ENCODE measurements at regions not wholly inside any gene's neighbourhood (a gene's known extent, or its start where the extent isn't known, plus 50 kb on each side); places are given as distances from the start of the nearest gene placed in this dataset.

DNA sequence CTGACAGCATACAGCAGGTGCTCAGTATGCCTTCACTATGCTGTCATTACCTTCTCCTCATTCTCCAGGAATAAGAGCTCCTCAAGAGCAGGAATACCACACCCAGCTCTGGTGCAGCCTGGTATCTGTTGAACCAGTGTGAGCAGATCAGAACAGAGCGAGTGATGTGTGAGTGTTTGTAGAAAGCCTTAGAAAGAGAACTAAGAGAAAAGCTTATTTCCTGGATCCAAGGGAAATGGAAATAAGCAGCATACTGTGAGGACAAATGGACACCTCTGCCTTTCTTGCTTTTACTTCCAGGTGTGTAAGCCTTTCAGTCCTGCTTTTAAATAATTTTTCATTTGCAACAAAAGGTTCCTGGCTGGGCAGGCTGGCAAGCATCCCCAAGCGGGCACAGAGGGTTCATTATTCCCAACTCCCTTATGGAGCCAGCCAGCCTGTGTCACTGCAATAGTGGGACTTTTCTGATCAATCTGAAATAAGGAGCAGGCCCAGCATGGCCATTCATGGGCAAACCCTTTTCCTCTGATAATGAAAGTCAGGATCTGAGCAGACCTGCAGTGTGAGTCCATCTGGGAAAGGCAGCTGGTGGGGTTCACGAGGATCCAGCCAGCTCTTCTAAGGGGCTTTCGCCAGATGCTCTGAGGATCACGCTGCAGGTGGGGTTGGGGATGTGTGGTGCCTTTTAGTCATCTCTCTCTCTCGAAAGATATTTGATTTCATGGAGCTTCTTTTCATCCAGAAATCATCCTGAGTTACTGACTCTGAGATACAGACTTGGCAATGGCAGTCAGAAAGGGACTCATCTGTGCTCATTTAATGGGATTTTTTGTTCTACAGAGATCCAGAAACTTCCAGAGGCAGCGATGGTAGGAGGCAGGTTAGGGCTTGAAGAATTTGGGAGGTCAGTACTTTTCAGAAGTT lies 594.9 kb upstream of the CFAP20DC start:
- H3K27me3 ChIP-seq (ENCODE audit: control insufficient read depth in 4 of 4, insufficient read depth in 4 of 4, low read length in 3 of 4) = peaks cover 0 to 5% (median 0%) of the 10 kb centered on the region in 4 donors
- peaks cover 0 to 7% (median 3%) of the 10 kb centered on the region in 4 donors for H3K9me3 ChIP-seq (ENCODE audit: control insufficient read depth in 4 of 4, low read length in 3 of 4)
- H3K9ac ChIP-seq (ENCODE audit: low read depth in 1 of 2, low read length in 2 of 2) = no peak overlapping the region
- no peak for DNase-seq (ENCODE audit: low spot score)
- 91% methylated on average over 7 of the region's 7 CpGs for WGBS
- TF ChIP-seq HNF4A (conservative IDR thresholded peaks at IDR 0.05) (no peak), YY1 (IDR thresholded peaks at IDR 0.05) (no peak), SP1 (IDR thresholded peaks at IDR 0.05) (no peak), NR2F2 (IDR thresholded peaks at IDR 0.05) (no peak)
- H3K4me3 ChIP-seq (ENCODE audit: low read depth in 1 of 3, low read length in 3 of 3) = no peak overlapping the region
- no peaks in the 10 kb centered on the region for H3K4me1 ChIP-seq (ENCODE audit: control insufficient read depth in 4 of 4, insufficient read depth in 4 of 4, low read length in 3 of 4)
- no peaks in the 10 kb centered on the region for H3K36me3 ChIP-seq (ENCODE audit: control insufficient read depth in 4 of 4, insufficient read depth in 3 of 4, low read depth in 1 of 4, low read length in 3 of 4)
- H3K27ac ChIP-seq (ENCODE audit: low read depth in 1 of 2, low read length in 2 of 2) = no peak overlapping the region

- Histone ChIP-seq H3K9ac (ENCODE audit: low read depth in 1 of 2, low read length in 2 of 2) (no peak overlapping the region), H3K4me1 (ENCODE audit: control insufficient read depth in 4 of 4, insufficient read depth in 4 of 4, low read length in 3 of 4) (no peaks in the 10 kb centered on the region), H3K27ac (ENCODE audit: low read depth in 1 of 2, low read length in 2 of 2) (no peak overlapping the region), H3K9me3 (ENCODE audit: control insufficient read depth in 4 of 4, low read length in 3 of 4) (peaks cover 0 to 2% (median 0%) of the 10 kb centered on the region in 4 donors), H3K36me3 (ENCODE audit: control insufficient read depth in 4 of 4, insufficient read depth in 3 of 4, low read depth in 1 of 4, low read length in 3 of 4) (no peaks in the 10 kb centered on the region), H3K27me3 (ENCODE audit: control insufficient read depth in 4 of 4, insufficient read depth in 4 of 4, low read length in 3 of 4) (peaks cover 0 to 5% (median 0%) of the 10 kb centered on the region in 4 donors), H3K4me3 (ENCODE audit: low read depth in 1 of 3, low read length in 3 of 3) (no peak overlapping the region)
- 54% methylated on average over 7 of the region's 7 CpGs for WGBS
- no peak for TF ChIP-seq JUND (IDR thresholded peaks at IDR 0.05)
- no peak for TF ChIP-seq SP1 (IDR thresholded peaks at IDR 0.05)
- no peak for TF ChIP-seq FOXA2 (IDR thresholded peaks at IDR 0.05)
- TF ChIP-seq YY1 (IDR thresholded peaks at IDR 0.05) = no peak
- no peak for TF ChIP-seq RAD21 (IDR thresholded peaks at IDR 0.05)
- TF ChIP-seq, protein P1, sequence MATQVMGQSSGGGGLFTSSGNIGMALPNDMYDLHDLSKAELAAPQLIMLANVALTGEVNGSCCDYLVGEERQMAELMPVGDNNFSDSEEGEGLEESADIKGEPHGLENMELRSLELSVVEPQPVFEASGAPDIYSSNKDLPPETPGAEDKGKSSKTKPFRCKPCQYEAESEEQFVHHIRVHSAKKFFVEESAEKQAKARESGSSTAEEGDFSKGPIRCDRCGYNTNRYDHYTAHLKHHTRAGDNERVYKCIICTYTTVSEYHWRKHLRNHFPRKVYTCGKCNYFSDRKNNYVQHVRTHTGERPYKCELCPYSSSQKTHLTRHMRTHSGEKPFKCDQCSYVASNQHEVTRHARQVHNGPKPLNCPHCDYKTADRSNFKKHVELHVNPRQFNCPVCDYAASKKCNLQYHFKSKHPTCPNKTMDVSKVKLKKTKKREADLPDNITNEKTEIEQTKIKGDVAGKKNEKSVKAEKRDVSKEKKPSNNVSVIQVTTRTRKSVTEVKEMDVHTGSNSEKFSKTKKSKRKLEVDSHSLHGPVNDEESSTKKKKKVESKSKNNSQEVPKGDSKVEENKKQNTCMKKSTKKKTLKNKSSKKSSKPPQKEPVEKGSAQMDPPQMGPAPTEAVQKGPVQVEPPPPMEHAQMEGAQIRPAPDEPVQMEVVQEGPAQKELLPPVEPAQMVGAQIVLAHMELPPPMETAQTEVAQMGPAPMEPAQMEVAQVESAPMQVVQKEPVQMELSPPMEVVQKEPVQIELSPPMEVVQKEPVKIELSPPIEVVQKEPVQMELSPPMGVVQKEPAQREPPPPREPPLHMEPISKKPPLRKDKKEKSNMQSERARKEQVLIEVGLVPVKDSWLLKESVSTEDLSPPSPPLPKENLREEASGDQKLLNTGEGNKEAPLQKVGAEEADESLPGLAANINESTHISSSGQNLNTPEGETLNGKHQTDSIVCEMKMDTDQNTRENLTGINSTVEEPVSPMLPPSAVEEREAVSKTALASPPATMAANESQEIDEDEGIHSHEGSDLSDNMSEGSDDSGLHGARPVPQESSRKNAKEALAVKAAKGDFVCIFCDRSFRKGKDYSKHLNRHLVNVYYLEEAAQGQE (IDR thresholded peaks at IDR 0.05) = no peak
- TF ChIP-seq EGR1 (IDR thresholded peaks at IDR 0.05; ENCODE audit: low read depth in 2 of 2) = no peak
- TF ChIP-seq, protein P2, sequence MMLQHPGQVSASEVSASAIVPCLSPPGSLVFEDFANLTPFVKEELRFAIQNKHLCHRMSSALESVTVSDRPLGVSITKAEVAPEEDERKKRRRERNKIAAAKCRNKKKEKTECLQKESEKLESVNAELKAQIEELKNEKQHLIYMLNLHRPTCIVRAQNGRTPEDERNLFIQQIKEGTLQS (IDR thresholded peaks at IDR 0.05) = no peak
- TF ChIP-seq NR2F2 (IDR thresholded peaks at IDR 0.05) = no peak
- no peak for TF ChIP-seq HNF4A (conservative IDR thresholded peaks at IDR 0.05)
- DNase-seq (ENCODE audit: low spot score) = no peak
Observed at GRCh38 chr3:59641169-59641899, 591.5 kb upstream of the CFAP20DC start.
